GM12865 (cell line): ENCODE measurements at regions not wholly inside any gene's neighbourhood (a gene's known extent, or its start where the extent isn't known, plus 50 kb on each side); places are given as distances from the start of the nearest gene placed in this dataset.
"Not testable (repeated sequence)": the region's sequence is repeated elsewhere in the genome, so short reads cannot be mapped to it uniquely, and the experiment has no call there.

Source experiments
- DNase-seq: peaks from one replicate; pipeline ENCODE4 v3.0.0; 2010; ENCODE audit warnings: low read depth
- H3K4me3 ChIP-seq: 2 replicates; pipeline ENCODE4 v1.5.1; 2011; ENCODE audit warnings: mild to moderate bottlenecking, low read depth, low read length, control low read depth
- CTCF ChIP-seq: IDR thresholded peaks from 2 replicates; pipeline ENCODE4 v1.5.1; 2011; ENCODE audit warnings: low read length, control low read depth, low read depth, inconsistent platforms; ENCODE audit not compliant: insufficient read depth; ENCODE audit errors: missing control alignments

- no peak for TF ChIP-seq CTCF
Measured at GRCh38 chr3:94645790-94646189, 582.9 kb downstream of the NSUN3 start.

GRCh38 chr3:94647131-94647530, 584.3 kb downstream of the NSUN3 start:
- H3K4me3 ChIP-seq, result no peak overlapping the region
- no peak for DNase-seq
- no peak for TF ChIP-seq CTCF

More at GRCh38 chr3:94645790-94646189, 582.9 kb downstream of the NSUN3 start:
- no peak for DNase-seq
- H3K4me3 ChIP-seq, result no peak overlapping the region

GRCh38 chr3:94648270-94649180, 585.7 kb downstream of the NSUN3 start:
- not testable (repeated sequence) for DNase-seq, H3K4me3 ChIP-seq

- TF ChIP-seq CTCF, result no peak
- no peak for DNase-seq
- H3K4me3 ChIP-seq, result no peak overlapping the region
Measured at GRCh38 chr3:94654096-94654495, 591.2 kb downstream of the NSUN3 start.

- DNase-seq, result no peak
- no peak for TF ChIP-seq CTCF
- no peak overlapping the region for H3K4me3 ChIP-seq
Measured at GRCh38 chr3:94665922-94666321, 603.1 kb downstream of the NSUN3 start.

- TF ChIP-seq CTCF, result no peak
- H3K4me3 ChIP-seq, result no peak overlapping the region
- no peak for DNase-seq
Measured at GRCh38 chr3:94671078-94671477, 608.2 kb downstream of the NSUN3 start.

GRCh38 chr3:94673876-94674275, 611.0 kb downstream of the NSUN3 start:
- no peak overlapping the region for H3K4me3 ChIP-seq
- no peak for DNase-seq
- TF ChIP-seq CTCF, result no peak
